Neural crest cell (in vitro differentiated cells): ENCODE measurements at regions not wholly inside any gene's neighbourhood (a gene's known extent, or its start where the extent isn't known, plus 50 kb on each side); places are given as distances from the start of the nearest gene placed in this dataset.

Experiments used
- DNase-seq: peaks from one replicate; pipeline ENCODE4 v3.0.0; 2021; ENCODE audit warnings: low read depth, mixed read lengths, low spot score
- H3K27ac Mint-ChIP-seq: one replicate; pipeline ENCODE4 v1.8.0; 2021; ENCODE audit warnings: mild to moderate bottlenecking, mixed read lengths; ENCODE audit not compliant: unreplicated experiment
- H3K27me3 Mint-ChIP-seq: 2 replicates; pipeline ENCODE4 v1.8.0; 2021; ENCODE audit warnings: low read depth, mild to moderate bottlenecking, mixed read lengths
- H3K36me3 Mint-ChIP-seq: 2 replicates; pipeline ENCODE4 v1.8.0; 2021; ENCODE audit warnings: low read depth, mild to moderate bottlenecking, mixed read lengths
- H3K4me1 Mint-ChIP-seq: 2 replicates; pipeline ENCODE4 v1.8.0; 2021; ENCODE audit warnings: mixed read lengths
- H3K4me3 Mint-ChIP-seq: one replicate; pipeline ENCODE4 v1.8.0; 2021; ENCODE audit warnings: mild to moderate bottlenecking, mixed read lengths
- H3K9me3 Mint-ChIP-seq: 2 replicates; pipeline ENCODE4 v1.8.0; 2021; ENCODE audit warnings: mixed read lengths
- CTCF ChIP-seq: fragments of 200-600 bp; sonication (generic); conservative IDR thresholded peaks from 2 replicates; pipeline ENCODE4 v1.5.0; 2021; ENCODE audit warnings: antibody characterized with exemption, mild to moderate bottlenecking

- no peak for DNase-seq
- Mint-ChIP-seq H3K27me3 (no peaks in the 10 kb centered on the region), H3K4me3 (no peak overlapping the region), H3K9me3 (no peaks in the 10 kb centered on the region), H3K36me3 (no peaks in the 10 kb centered on the region), H3K4me1 (no peaks in the 10 kb centered on the region), H3K27ac (no peak overlapping the region)
- no peak for TF ChIP-seq CTCF
Observed at GRCh38 chr6:145347216-145347615, 388.1 kb downstream of the EPM2A start.

DNA sequence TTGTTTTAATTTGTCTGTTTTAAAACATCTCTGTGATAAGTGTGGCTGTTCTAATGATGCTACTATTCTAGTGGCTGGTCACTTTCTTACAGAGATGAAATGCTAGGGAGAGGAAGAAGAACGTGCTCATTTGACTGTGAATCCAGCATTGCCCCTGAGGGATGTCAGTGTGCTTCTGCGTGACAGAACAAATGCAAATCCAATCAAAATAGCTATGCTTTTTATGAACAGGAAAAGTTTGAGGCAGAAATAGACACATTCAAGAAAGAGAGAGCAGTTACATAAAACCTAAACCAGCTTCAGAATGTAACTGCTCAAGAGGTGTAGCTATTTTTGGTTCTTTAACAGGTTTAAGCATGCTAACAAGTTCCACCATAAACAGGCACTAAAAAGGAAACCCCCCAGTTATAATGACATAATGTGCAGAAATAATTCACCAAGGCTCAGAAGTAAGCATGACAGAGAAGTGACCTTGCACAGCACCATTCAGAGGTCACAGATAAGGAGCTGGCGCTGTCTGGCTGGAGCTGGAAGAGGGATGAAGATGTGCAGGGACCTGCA is 385.3 kb downstream of the EPM2A start:
- no peak for DNase-seq
- Mint-ChIP-seq H3K4me3 (no peak overlapping the region), H3K27ac (no peak overlapping the region), H3K9me3 (peaks cover 2% of the 10 kb centered on the region), H3K36me3 (no peaks in the 10 kb centered on the region), H3K27me3 (no peaks in the 10 kb centered on the region), H3K4me1 (no peaks in the 10 kb centered on the region)
- TF ChIP-seq CTCF, result no peak

- TF ChIP-seq CTCF, result no peak
- Mint-ChIP-seq H3K9me3 (peaks cover 2% of the 10 kb centered on the region), H3K4me3 (no peak overlapping the region), H3K4me1 (no peaks in the 10 kb centered on the region), H3K36me3 (no peaks in the 10 kb centered on the region), H3K27ac (no peak overlapping the region), H3K27me3 (no peaks in the 10 kb centered on the region)
- DNase-seq, result no peak
Observed at GRCh38 chr6:145350928-145351327, 384.4 kb downstream of the EPM2A start.

DNA sequence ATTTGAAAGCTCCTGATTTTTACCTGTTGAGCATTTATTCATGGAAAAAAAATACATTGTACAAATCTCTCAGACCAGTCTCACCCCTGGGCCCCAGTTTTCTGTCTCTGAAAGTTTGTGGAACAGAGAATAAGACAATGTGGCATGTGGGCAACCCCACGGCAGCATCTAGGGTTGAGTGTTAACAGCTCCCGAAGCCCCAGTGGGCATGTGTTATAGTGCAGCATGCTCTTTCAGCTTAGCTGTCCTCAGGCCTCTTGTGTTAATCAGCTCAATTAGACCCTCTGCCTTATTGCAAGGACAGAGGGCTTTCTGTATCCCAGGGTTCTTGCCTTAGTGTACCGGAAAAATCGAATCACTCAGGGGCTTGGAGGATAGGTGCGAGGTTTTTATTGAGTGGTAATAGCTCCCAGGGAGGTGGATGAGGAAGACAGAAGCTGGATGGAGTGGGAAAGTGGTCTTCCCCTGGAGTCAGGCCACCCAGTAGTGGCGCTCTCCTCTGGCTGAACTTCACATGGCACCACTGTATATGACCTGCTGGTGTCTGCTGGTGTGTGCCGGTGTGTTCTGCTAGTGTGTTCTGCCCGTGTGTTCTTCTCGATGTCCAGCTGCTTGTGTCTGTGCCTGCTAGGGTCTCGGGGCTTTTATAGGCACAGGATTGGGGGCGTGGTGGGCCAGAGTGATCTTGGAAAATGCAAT is 382.8 kb downstream of the EPM2A start:
- Mint-ChIP-seq H3K9me3 (peaks cover 2% of the 10 kb centered on the region), H3K4me3 (no peak overlapping the region), H3K27me3 (no peaks in the 10 kb centered on the region), H3K36me3 (no peaks in the 10 kb centered on the region), H3K4me1 (no peaks in the 10 kb centered on the region), H3K27ac (no peak overlapping the region)
- no peak for TF ChIP-seq CTCF
- DNase-seq, result no peak

GRCh38 chr6:145360865-145361264 is 374.5 kb downstream of the EPM2A start:
- TF ChIP-seq CTCF, result no peak
- DNase-seq, result no peak
- H3K9me3 Mint-ChIP-seq, result peaks cover 3% of the 10 kb centered on the region
- H3K4me3 Mint-ChIP-seq, result no peak overlapping the region
- no peaks in the 10 kb centered on the region for H3K27me3 Mint-ChIP-seq
- H3K36me3 Mint-ChIP-seq, result no peaks in the 10 kb centered on the region
- no peak overlapping the region for H3K27ac Mint-ChIP-seq
- H3K4me1 Mint-ChIP-seq, result no peaks in the 10 kb centered on the region
